ENCODE measurements at regions not wholly inside any gene's neighbourhood (a gene's known extent, or its start where the extent isn't known, plus 50 kb on each side); places are given as distances from the start of the nearest gene placed in this dataset.
"Not testable (repeated sequence)": the region's sequence is repeated elsewhere in the genome, so short reads cannot be mapped to it uniquely, and the experiment has no call there.

DNA sequence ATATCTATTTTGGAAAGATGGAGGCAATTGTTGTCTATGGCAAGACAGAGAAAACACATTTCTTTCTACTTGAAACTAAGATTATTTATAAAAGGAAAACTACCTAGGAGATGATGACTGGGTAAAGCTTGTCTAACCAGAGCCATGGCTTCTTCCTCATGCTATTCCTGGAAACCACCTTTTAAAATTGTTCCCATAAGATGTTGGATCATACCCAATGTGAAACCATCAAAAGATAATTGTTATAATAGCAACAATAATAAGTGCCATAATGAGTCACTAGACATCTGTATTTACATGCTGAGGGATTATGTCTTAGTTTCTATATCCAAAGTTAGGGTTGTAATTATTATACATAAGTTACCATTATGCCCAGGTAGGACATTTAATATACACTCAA is 428.4 kb downstream of the KCNJ2 start:
- no peak for DNase-seq (ENCODE audit: low spot score)

- DNase-seq (ENCODE audit: low spot score), result no peak
Observed at GRCh38 chr17:70599198-70599597, 429.9 kb downstream of the KCNJ2 start.

GRCh38 chr17:70599945-70600344 is 430.6 kb downstream of the KCNJ2 start:
- DNase-seq (ENCODE audit: low spot score), result not testable (repeated sequence)

GRCh38 chr17:70603226-70603625 is 433.9 kb downstream of the KCNJ2 start:
- DNase-seq (ENCODE audit: low spot score), result no peak

- no peak for DNase-seq (ENCODE audit: low spot score)
Observed at GRCh38 chr17:70604854-70605253, 435.5 kb downstream of the KCNJ2 start.

- DNase-seq (ENCODE audit: low spot score), result no peak
Observed at GRCh38 chr17:70606086-70606485, 436.8 kb downstream of the KCNJ2 start.

- no peak for DNase-seq (ENCODE audit: low spot score)
Observed at GRCh38 chr17:70608193-70608592, 438.9 kb downstream of the KCNJ2 start.

DNA sequence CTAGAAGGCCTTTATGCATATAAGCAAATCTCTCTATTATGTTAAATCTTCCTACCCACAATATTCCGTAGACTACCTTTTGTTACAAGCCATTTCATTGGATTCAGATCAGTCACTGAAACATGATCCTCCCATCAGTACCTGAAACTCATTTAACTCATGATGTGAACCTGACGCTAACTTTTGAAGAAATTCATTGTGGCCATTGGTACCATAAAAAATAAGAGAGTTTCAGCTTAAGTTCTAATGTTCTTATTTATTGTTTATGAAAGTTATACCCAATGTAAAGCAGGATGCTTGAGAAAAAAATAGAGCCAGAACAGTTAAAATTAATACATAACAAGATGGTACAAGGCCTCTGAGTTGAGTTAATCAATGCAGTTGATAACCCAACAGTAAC is 439.6 kb downstream of the KCNJ2 start:
- DNase-seq (ENCODE audit: low spot score), result no peak

- no peak for DNase-seq (ENCODE audit: low spot score)
Observed at GRCh38 chr17:70609566-70609965, 440.2 kb downstream of the KCNJ2 start.

DNA sequence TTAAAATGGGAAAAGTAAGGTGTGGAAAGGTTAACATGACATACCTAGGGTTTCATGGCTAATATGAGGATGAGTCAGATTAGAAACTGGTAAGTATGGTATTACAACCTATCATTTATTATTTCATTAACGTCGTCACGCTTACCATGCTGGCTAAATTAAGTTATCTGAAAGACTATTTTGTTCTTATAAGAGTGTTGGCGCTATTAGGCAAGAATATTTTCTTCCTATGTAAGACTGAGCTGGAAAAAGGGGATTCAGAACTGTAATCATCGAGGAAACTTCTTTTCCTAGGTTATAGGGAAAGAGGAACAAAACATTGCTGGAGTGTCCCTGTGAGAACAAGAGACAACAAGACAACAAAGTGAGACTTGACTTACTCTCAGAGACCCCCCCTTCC is 440.8 kb downstream of the KCNJ2 start:
- DNase-seq (ENCODE audit: low spot score), result no peak

DNA sequence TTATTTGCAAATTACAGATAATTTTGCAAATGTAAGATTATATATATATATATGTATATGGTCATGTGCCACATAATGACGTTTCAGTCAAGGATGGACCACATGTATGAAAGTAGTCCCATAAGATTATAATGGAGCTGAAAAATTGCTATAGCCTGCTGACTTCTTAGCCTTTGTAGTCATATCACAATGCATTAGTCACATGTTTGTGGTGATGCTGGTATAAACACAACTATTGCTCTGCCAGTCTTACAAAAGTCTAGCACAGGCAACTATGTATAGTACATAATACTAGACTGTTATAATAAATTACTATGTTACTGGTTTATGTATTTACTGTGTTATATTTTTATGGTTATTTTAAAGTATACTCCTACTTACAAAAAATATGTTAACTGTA is 444.3 kb downstream of the KCNJ2 start:
- no peak for DNase-seq (ENCODE audit: low spot score)

DNA sequence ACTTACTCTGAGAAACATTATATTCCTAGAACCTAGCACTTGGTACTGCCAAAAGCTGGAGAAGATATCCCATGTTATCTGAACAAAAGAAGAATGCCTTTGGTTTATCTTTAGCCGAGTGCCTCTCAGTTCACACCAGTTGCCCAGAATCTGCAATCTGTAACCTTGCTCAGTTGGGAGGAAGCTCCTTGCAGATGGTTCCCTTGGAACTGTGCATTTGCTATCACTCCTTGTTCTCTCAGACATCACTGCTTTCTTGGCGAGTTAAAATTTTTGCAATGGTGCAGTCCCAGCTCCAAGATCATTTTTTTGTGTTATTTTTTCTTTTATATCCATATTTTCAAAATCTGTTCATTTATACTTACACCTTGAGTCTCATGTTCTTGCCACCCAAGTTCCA is 446.5 kb downstream of the KCNJ2 start:
- no peak for DNase-seq (ENCODE audit: low spot score)

DNA sequence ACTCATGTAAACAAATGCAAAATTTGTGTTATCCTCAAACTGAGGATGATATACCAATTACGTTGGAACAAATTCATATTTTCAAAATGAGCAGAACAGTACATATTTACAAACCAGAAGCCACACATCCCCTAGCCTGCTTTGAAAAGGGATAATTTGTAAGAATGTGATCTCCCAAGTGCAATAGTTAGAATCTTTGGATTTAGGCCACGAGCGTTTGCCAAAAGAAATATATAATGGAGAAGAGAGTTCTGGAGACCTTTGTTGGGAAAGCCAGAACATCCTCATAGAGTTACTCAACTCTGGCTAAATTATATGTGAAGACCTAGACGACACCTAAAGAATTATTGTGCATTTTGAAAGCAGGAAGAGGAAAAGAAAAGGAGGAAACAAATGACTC is 449.3 kb downstream of the KCNJ2 start:
- no peak for DNase-seq (ENCODE audit: low spot score)

- no peak for DNase-seq (ENCODE audit: low spot score)
Observed at GRCh38 chr17:70621566-70621965, 452.2 kb downstream of the KCNJ2 start.

DNA sequence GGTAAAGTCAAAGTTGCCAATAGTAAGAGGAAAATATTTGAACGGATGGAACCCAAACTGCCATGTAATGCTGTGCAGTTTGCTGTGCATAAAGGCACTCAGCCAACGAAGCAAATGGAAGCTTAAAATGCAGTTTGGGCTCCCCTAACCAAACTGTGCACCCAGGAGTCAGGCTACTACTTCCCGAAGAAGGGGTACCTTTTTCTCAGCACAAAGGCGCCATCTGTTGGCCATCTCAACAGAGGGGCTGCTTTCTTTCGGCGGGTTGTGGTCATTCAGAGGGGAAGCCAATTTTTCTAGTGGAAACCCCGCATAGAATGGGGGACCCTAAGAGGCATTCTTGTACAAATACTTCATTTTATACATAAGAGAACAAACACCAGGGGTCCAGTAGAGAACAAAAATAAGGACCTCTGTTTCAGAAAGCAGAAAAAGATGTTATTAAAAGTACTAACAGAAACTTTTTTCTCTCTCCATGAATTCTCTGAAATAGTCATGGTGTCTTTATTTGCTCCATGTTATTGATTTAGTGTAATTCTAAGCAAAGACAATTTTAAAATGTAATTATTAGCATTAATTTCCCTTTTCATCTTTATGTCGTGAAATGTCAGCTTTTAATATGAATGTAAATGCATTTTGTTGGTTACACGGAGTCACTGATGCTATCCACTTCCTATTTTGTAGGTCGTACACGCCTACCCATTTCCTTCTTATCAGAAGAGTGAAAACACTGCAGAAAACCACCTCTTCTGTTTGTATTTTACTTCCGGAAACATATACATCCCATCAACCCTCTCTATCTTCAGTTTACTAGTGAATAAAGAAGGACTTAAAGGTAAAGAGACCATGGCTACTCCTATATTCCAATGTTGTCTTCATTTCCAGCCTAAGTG is 453.3 kb downstream of the KCNJ2 start:
- DNase-seq (ENCODE audit: low spot score), result no peak

GRCh38 chr17:70624211-70624610 is 454.9 kb downstream of the KCNJ2 start:
- DNase-seq (ENCODE audit: low spot score), result no peak

- DNase-seq (ENCODE audit: low spot score), result no peak
Observed at GRCh38 chr17:70629902-70630301, 460.6 kb downstream of the KCNJ2 start.

GRCh38 chr17:70636517-70637133 is 467.3 kb downstream of the KCNJ2 start:
- DNase-seq (ENCODE audit: low spot score), result peak; percentile 2

DNA sequence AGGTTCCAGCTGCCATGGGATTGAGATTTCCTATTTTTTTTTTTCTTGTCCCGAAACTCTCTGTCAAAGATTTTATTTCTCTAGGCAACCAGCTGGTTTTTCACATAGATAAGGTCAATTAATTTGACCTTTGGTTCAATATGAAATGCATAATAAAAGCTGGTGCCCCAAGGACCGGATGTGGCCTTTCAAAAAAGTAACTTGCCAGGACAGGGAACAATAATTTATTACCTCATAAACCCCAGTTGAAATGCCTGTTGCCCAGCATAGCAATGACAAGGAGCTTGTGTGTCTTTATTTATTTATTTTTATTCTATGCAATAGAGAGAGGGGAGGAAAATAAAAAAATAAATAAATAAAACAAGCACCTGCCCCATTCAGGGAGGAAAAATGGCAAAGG is 472.7 kb downstream of the KCNJ2 start:
- no peak for DNase-seq (ENCODE audit: low spot score)

GRCh38 chr17:70644096-70644495 is 474.8 kb downstream of the KCNJ2 start:
- DNase-seq (ENCODE audit: low spot score), result no peak

- no peak for DNase-seq (ENCODE audit: low spot score)
Observed at GRCh38 chr17:70646673-70647072, 477.3 kb downstream of the KCNJ2 start.

DNA sequence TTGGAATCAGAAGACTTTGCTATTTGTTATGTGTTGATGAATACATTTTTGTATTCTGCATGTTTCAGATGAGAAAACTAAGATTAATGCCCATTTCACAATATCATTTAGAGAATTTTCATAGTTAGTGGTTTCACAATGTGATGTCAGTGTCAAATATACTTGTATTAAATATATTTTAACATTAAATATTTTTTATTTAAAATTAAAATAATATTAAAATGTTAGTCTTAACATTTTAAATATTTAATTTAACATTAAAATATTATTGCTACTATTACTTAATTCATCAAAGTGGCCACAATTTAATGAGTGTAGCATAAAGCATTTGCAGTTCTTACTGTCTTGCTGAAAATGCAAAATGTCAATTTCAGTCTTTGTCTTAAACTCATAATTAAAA is 478.8 kb downstream of the KCNJ2 start:
- DNase-seq (ENCODE audit: low spot score), result no peak

- DNase-seq (ENCODE audit: low spot score), result no peak
Observed at GRCh38 chr17:70653850-70654249, 484.5 kb downstream of the KCNJ2 start.

DNA sequence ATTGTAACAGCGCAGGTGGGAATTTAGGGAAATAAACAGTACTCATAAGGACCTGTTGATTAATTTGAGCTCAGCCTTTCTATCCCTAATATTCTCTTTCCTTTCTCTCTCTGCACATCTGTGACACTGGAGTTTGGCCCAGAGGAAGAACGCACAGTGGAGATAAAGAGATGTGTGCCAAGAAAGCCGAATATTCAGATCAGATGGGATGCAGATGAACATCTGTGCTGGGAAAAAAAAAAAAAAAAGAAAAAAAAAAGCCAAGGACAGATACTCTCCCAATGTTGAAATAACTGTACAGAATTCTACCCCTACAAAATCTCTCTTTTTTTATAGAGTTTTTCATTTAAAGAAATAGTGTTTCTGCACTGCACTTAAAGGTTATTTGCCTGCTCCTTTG is 485.4 kb downstream of the KCNJ2 start:
- no peak for DNase-seq (ENCODE audit: low spot score)
